HG03469 (cell line): ENCODE measurements at regions not wholly inside any gene's neighbourhood (a gene's known extent, or its start where the extent isn't known, plus 50 kb on each side); places are given as distances from the start of the nearest gene placed in this dataset.

ENCODE experiments used
- ATAC-seq: cut with Tn5 transposase; IDR thresholded peaks from one replicate; pipeline ENCODE4 v1.9.1; 2021; ENCODE audit warnings: mild to moderate bottlenecking, moderate library complexity, moderate number of reproducible peaks; ENCODE audit not compliant: unreplicated experiment

DNA sequence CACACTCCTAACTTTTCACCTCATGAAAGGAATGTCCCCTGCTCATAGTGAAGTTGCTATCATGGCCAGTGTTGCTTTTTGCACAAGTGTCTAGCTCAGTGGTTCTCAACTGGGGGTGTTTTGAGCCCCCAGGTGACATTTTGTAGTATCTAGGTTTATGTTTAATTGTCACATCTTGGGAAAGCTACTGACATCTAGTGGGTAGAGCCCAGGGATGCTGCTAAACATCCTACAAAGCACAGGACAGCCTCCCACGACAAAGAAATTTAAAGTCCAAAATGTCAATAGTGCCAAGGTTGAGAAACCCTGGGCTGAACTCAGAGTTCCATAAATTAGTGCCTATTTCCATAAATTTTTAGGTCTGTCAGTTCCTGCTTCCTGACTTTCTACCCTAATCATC is 70.7 kb upstream of the HCCS start:
- ATAC-seq, result no peak

- ATAC-seq, result no peak
Measured at GRCh38 chrX:11040996-11041395, 70.1 kb upstream of the HCCS start.

GRCh38 chrX:11050013-11050412 is 61.1 kb upstream of the HCCS start:
- no peak for ATAC-seq

- ATAC-seq, result no peak
Measured at GRCh38 chrX:11053351-11053750, 57.8 kb upstream of the HCCS start.

DNA sequence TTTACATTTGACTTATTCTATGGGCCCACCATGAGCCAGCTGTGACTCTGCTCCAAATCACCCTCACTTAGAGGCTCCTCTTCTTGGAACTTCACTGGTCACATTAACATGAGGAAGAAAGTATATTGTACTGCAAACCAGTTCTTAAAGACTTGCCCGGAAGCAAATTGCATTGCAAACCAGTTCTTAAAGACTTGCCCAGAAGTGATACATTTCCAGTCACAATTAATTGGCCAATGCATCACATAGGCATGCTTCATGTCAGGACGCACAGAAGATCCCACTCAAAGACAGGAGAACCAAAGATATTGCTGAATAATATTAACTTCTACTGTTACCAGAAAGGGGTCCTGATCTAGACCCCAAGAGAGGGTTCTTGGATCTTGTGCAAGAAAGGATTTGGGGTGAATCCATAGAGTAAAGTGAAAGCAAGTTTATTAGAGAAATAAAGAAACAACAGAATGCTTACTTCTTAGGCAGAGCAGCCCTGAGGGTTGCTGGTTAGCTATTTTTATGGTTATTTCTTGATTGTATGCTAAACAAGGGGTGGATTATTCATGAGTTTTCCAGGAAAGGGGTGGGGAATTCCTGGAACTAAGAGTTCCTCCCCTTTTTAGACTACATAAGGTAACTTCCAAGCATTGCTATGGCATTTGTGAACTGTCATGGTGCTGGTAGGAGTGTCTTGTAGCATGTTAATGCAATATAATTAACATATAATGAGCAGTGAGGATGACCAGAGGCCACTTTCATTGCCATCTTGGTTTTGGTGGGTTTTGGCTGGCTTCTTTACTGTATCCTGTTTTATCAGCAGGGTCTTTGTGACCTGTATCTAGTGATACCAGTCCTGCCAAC is 54.6 kb upstream of the HCCS start:
- no peak for ATAC-seq

GRCh38 chrX:11059933-11060332 is 51.2 kb upstream of the HCCS start:
- ATAC-seq, result no peak
